ENCODE measurements at regions not wholly inside any gene's neighbourhood (a gene's known extent, or its start where the extent isn't known, plus 50 kb on each side); places are given as distances from the start of the nearest gene placed in this dataset.

GRCh38 chr15:39115379-39116057, 465.4 kb upstream of the THBS1 start:
- TF ChIP-seq CTCF (IDR thresholded peaks at IDR 0.05) = no peak

DNA sequence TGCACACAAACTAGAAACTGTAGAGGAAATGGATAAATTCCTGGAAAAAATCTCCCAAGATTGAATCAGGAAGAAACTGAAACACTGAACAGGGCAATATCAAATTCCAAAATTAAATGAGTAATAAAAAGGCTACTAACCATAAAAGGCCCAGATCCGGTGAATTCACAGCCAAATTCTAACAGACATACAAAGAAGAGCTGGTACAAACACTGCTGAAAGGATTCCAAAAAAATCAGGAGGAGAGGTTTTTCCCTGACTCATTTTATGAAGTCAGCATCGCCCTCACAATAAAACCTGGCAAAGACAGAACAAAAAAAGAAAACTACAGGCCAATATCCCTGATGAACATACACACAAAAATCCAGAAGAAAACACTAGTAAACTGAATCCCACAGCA, 462.4 kb upstream of the THBS1 start:
- TF ChIP-seq CTCF (IDR thresholded peaks at IDR 0.05) = no peak

GRCh38 chr15:39124155-39124552, 456.7 kb upstream of the THBS1 start:
- TF ChIP-seq CTCF (IDR thresholded peaks at IDR 0.05) = no peak

GRCh38 chr15:39124553-39125171, 456.2 kb upstream of the THBS1 start:
- no peak for TF ChIP-seq CTCF (IDR thresholded peaks at IDR 0.05)

GRCh38 chr15:39125226-39125625, 455.7 kb upstream of the THBS1 start:
- no peak for TF ChIP-seq CTCF (IDR thresholded peaks at IDR 0.05)

GRCh38 chr15:39125904-39126303, 455.0 kb upstream of the THBS1 start:
- TF ChIP-seq CTCF (IDR thresholded peaks at IDR 0.05) = peak; percentile 77

- TF ChIP-seq CTCF (IDR thresholded peaks at IDR 0.05) = no peak
These were observed 453.6 kb upstream of the THBS1 start for GRCh38 chr15:39127151-39127790.

All from LNCAP (cell line).